ENCODE measurements at regions not wholly inside any gene's neighbourhood (a gene's known extent, or its start where the extent isn't known, plus 50 kb on each side); places are given as distances from the start of the nearest gene placed in this dataset.

- DNase-seq (ENCODE audit: low read depth, low spot score): no peak
Measured at GRCh38 chr9:89880161-89880560, 275.3 kb downstream of the GADD45G start.

DNA sequence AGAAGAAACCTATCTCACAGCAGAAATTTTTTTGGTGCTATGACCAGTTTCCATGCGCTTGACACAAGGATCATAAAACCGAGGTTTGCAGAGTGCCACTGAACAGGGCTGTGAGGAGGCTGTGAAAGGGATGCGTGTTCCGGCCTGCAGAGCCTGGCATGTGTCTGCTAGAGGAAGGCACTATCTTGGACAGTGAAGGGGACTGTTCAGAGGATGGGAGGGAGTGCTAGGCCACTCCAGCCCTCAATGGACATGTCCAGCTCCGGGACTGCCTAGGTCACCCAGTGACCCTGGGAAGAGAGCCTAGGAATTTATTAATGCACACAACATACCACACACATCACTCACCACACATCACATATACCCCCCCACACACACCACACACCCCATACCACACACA lies 275.9 kb downstream of the GADD45G start:
- DNase-seq (ENCODE audit: low read depth, low spot score): no peak

- DNase-seq (ENCODE audit: low read depth, low spot score): no peak
Measured at GRCh38 chr9:89881431-89881830, 276.6 kb downstream of the GADD45G start.

DNA sequence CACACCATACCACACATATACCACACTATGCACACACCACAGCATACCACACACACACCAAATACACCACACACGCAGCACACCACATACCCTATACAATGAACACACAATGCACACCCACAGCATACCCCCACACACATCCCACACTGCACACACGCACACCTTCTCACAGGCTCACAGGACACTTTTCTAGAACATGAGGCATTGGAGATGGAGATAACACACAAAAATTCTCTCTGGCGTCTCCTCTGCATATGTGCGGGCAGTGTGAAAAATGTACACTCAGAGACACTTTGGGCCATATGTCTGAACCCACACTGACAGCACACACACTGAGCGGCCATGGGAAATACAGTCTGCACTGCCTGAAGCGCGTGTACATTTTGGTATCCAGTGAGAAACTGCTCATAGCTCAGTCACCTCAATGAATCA lies 278.1 kb downstream of the GADD45G start:
- DNase-seq (ENCODE audit: low read depth, low spot score): no peak

DNA sequence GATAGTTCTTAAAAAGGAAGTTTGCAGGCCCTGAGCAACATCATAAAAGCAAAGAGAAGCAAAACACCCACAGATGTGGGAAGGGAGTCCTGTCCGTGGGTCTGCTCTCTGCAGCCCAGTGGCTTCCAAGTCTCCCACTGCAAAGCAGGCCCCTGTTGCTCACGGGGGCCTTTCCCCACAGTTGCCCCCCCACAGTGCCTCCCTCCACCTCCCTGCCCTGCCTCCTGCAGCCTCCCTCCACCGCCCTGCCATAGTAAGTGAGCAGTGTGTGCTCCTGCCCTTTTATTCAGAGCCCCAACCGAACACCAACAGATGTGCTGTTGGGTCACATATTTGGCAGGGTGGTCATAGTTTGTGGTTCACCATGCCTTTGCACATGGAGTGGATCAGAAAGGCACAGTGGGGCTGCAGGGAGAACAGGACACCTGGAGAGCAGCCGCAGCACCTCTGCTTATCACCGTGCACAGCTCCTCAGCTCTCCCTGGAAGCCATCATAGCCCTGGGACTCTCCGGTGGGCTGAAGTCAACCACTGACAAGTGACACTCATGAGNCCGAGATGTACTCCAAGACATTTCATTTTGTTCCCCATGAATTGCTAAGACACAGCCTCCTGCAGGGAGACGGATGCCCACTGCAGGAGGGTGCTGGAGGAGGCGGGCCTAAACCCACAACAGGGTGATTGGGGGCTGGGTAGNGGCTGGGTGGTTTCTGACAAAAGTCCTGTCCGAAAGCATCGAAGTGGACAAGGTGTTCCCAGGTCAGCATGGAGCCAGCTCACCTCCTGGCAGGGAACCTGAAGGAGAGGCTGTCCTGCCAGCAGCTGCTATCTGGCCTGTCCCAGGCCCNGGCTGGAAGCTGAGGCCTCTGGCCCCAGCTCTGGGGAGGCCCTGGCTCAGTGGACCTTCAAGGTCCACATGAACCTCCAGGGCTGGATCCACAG lies 278.9 kb downstream of the GADD45G start:
- no peak for DNase-seq (ENCODE audit: low read depth, low spot score)

- no peak for DNase-seq (ENCODE audit: low read depth, low spot score)
Measured at GRCh38 chr9:89884356-89885083, 279.7 kb downstream of the GADD45G start.

DNA sequence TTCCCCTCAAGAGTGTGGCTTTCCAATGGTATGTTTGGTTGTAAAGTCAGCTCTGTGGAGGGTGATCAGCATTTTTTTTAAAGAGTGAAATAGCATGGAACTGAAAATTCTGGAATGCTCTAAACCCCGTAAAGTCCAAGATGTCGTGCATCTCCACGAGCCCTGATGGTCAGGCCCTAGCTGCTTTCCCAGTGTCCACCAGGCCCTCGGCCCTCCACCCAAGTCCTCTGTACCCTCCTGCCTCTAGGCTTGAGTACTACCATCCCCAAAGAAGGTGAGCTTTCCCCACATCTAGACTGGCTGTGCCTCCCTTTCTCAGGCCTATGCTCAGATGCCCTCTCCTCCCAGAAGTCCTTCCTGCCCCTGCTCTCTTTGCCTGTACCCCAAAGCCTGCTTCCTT lies 280.3 kb downstream of the GADD45G start:
- DNase-seq (ENCODE audit: low read depth, low spot score): no peak

GRCh38 chr9:89886281-89886700 lies 281.5 kb downstream of the GADD45G start:
- no peak for DNase-seq (ENCODE audit: low read depth, low spot score)

DNA sequence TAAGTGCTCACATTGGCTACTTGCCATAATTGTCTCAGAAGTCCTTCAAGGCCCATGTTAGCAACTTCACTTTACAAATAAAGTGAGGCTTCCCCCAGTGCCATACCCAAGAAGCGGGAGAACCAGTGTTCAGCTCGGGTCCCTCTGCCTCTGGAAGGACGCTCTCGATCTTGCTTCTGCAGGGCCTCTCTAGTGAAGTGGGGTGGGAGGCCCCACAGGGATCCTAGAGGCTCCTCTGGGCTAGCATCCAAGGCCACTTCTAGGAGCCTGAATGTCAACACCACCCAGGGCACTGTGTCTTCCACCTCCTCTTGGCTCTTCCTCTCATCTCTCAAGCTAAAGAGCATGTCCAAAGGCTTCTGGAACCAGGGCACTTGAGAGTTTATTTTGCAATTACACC lies 282.5 kb downstream of the GADD45G start:
- DNase-seq (ENCODE audit: low read depth, low spot score): no peak

DNA sequence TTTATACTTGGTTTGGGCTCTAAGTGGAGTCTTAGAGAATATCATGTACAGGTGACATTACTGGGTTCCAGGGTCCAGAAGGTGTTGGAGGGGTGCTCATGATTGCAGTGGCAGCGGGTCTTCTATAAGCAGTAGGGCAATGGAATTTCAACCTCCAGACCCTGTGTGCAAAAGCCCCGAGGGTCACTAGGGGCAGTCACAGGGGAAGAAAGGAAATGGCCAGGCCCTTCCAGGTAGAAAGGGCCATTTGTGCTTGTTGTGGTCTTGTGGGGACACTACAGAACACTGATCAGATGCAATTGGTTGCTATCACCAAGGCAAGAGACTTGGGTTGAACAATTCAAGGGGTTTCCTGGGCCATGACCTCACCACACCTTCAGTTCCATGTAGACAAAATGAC lies 283.4 kb downstream of the GADD45G start:
- no peak for DNase-seq (ENCODE audit: low read depth, low spot score)

- no peak for DNase-seq (ENCODE audit: low read depth, low spot score)
Measured at GRCh38 chr9:89888677-89889076, 283.9 kb downstream of the GADD45G start.

DNA sequence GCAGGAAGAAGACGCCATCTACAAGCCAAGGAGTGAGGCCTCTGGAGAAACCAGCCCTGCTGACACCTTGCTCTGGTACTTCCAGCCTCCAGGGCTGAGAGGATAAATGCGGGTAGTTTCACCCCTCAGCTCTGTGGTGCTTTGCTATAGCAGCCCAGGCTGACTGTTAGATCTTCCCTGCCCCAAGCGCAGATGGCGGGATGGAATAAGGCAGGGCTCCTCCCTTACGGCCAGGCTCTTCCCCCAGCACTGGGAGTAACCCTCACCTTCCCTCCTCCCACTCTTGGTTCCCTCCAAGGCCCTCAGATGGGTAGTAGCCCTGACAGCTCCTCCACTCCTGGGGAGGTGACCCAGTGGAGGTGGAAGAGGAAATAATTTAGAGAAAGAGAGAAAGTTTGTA lies 285.1 kb downstream of the GADD45G start:
- no peak for DNase-seq (ENCODE audit: low read depth, low spot score)

DNA sequence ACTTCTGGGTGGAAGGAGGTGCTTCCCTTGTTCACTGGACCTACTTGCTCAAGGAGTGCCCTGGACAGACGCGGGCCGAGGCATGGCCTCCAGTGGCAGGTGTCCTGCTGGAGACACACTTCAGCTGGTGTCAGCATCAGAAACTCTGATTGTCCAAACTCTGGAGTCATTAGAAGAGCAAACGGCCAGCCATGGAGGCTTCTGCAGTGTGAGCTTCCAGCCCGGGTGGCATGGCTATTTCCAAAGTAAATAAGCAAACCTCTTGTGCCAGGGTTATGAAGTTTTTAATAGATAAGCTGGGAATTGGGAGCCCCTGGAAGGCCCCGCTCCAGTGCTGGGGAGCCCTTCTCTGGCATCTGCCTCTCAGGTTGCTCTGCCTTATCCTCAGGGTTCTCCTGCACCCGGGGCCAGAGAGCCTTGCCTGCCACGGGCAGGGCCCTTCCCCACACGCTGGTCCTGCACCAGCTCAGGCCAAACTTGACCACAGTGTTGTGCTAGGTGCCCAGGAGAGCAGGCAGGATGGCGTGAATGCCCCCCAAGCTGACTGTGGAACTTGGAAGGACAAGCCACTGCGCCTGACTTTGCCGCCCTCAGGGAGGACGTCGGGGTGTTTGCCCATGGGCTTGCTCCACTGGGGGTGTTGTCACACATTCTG lies 285.6 kb downstream of the GADD45G start:
- no peak for DNase-seq (ENCODE audit: low read depth, low spot score)

GRCh38 chr9:89891221-89891590 lies 286.4 kb downstream of the GADD45G start:
- DNase-seq (ENCODE audit: low read depth, low spot score): no peak

GRCh38 chr9:89891591-89892304 lies 286.9 kb downstream of the GADD45G start:
- DNase-seq (ENCODE audit: low read depth, low spot score): no peak

- no peak for DNase-seq (ENCODE audit: low read depth, low spot score)
Measured at GRCh38 chr9:89892920-89893319, 288.1 kb downstream of the GADD45G start.

DNA sequence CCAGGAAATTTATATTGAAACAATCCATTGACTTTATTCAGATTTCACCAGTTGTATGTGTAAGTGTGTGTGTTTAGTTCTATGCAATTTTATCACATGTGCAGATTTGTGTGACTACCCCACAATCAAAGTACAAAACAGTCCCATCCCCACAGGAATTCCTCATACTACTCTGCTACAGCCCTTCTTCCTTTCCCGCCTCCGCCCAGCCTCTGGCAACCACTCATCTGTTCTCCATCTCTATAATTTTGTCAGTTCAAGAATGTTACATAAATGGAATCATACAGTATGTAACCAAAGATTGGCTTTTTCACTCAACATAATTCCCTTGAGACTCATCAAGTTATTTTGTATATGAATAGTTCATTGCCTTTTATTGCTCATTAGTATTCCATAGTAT lies 289.1 kb downstream of the GADD45G start:
- DNase-seq (ENCODE audit: low read depth, low spot score): no peak

DNA sequence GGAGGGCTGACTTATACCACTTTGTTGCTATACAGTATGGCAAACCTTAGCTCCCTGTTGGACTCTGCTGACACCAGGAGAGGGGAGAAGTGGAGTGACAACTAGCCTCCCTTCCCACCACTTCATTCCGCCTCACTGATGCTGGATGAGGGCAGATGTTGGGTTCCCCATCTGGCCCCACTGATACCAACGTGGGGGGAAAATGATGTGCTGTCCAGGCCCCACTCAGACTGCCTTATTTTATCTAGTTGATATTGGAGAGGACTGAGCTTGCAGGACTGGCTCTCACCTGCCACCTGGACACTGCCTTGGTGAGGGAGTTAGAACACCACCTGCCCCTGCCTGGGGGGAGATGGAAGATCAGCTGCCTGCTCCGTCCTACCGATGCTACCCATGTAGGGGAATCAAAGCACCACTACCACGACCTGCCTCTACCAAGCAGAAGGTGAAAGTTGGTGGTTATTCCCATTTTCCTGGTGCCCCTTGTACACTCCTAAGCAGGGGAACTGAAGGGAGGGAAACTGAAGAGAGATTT lies 292.1 kb downstream of the GADD45G start:
- DNase-seq (ENCODE audit: low read depth, low spot score): no peak

- DNase-seq (ENCODE audit: low read depth, low spot score): no peak
Measured at GRCh38 chr9:89899573-89899972, 294.8 kb downstream of the GADD45G start.

- DNase-seq (ENCODE audit: low read depth, low spot score): no peak
Measured at GRCh38 chr9:89901920-89902319, 297.1 kb downstream of the GADD45G start.

GRCh38 chr9:89902450-89903140 lies 297.8 kb downstream of the GADD45G start:
- no peak for DNase-seq (ENCODE audit: low read depth, low spot score)

All from ELF-1 (cell line).